ENCODE measurements at regions not wholly inside any gene's neighbourhood (a gene's known extent, or its start where the extent isn't known, plus 50 kb on each side); places are given as distances from the start of the nearest gene placed in this dataset.

GRCh38 chr16:79369796-79370195 is 230.7 kb downstream of the MAF start:
- Histone ChIP-seq H3K4ac (ENCODE audit: low read depth, low read length) (no peak overlapping the region), H4K8ac (ENCODE audit: low read depth in 2 of 2, low read length in 2 of 2) (no peak overlapping the region), H3K56ac (ENCODE audit: extremely low read depth, insufficient read depth, low read length) (no peak overlapping the region), H2BK15ac (ENCODE audit: low read depth, low read length) (no peak overlapping the region), H3K4me2 (ENCODE audit: low read depth, low read length) (no peak overlapping the region), H4K20me1 (ENCODE audit: insufficient read depth, low read length) (no peaks in the 10 kb centered on the region), H3K9me3 (ENCODE audit: control insufficient read depth, insufficient read depth, low read length) (peaks cover 22% of the 10 kb centered on the region), H3K27ac (ENCODE audit: insufficient read depth, low read length) (no peak overlapping the region), H3K18ac (ENCODE audit: low read depth, low read length) (no peak overlapping the region), H2AFZ (replicated peaks; ENCODE audit: low read length, poor library complexity) (no peak overlapping the region), H4K5ac (ENCODE audit: low read depth, low read length) (no peak overlapping the region), H3K9me1 (ENCODE audit: insufficient read depth, low read length) (no peaks in the 10 kb centered on the region), H2AK5ac (ENCODE audit: low read depth, low read length) (no peak overlapping the region), H3K36me3 (ENCODE audit: control insufficient read depth, insufficient read depth, low read length) (no peaks in the 10 kb centered on the region), H3K14ac (replicated peaks; ENCODE audit: low read depth, low read length) (no peak overlapping the region), H3K4me3 (ENCODE audit: insufficient read depth, low read depth, low read length) (no peak overlapping the region), H4K91ac (ENCODE audit: insufficient read depth, low read depth, low read length) (no peak overlapping the region), H3K9ac (ENCODE audit: low read depth, low read length) (no peak overlapping the region), H3K23ac (ENCODE audit: low read depth, low read length) (no peak overlapping the region), H2BK5ac (ENCODE audit: low read depth, low read length, poor library complexity, severe bottlenecking) (no peak overlapping the region), H2BK20ac (ENCODE audit: low read depth, low read length) (no peak overlapping the region), H3K79me1 (ENCODE audit: low read depth in 1 of 2, low read length in 2 of 2) (no peaks in the 10 kb centered on the region), H3K27me3 (ENCODE audit: control insufficient read depth, insufficient read depth, low read length) (no peaks in the 10 kb centered on the region), H2AK9ac (replicated peaks; ENCODE audit: low read depth, low read length, poor library complexity) (no peak overlapping the region), H2BK120ac (ENCODE audit: low read depth, low read length) (no peak overlapping the region), H3K4me1 (ENCODE audit: control insufficient read depth, insufficient read depth, low read length) (no peaks in the 10 kb centered on the region)
- ChIA-PET CTCF (no interaction called here), POLR2A (ENCODE audit: unreplicated experiment) (no interaction called here)
- ATAC-seq (ENCODE audit: low read depth) (no peak), DNase-seq (no peak)
- intact Hi-C loops (cut with micrococcal nuclease) (no loop called here), in situ Hi-C loops (cut with MboI; ENCODE audit: low sequenced_read_pairs) (no loop called here), dilution Hi-C loops (cut with HindIII; ENCODE audit: low sequenced_read_pairs, unreplicated experiment) (no loop called here)
- TF ChIP-seq MAZ (IDR thresholded peaks at IDR 0.05; ENCODE audit: borderline replicate concordance, low read depth, low read length) (no peak), POLR2A (IDR thresholded peaks at IDR 0.05; ENCODE audit: low read depth, low read length) (no peak), MAFK (IDR thresholded peaks at IDR 0.05; ENCODE audit: low read depth, low read length) (no peak), MXI1 (IDR thresholded peaks at IDR 0.05; ENCODE audit: borderline replicate concordance, low read depth, low read length) (no peak)
- TF ChIP-seq, protein P1, sequence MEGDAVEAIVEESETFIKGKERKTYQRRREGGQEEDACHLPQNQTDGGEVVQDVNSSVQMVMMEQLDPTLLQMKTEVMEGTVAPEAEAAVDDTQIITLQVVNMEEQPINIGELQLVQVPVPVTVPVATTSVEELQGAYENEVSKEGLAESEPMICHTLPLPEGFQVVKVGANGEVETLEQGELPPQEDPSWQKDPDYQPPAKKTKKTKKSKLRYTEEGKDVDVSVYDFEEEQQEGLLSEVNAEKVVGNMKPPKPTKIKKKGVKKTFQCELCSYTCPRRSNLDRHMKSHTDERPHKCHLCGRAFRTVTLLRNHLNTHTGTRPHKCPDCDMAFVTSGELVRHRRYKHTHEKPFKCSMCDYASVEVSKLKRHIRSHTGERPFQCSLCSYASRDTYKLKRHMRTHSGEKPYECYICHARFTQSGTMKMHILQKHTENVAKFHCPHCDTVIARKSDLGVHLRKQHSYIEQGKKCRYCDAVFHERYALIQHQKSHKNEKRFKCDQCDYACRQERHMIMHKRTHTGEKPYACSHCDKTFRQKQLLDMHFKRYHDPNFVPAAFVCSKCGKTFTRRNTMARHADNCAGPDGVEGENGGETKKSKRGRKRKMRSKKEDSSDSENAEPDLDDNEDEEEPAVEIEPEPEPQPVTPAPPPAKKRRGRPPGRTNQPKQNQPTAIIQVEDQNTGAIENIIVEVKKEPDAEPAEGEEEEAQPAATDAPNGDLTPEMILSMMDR (conservative IDR thresholded peaks at IDR 0.05; ENCODE audit: low read depth, low read length): no peak
- no TSS peak for BruUV-seq (replicated peaks)
- WGBS, 2 experiments (ENCODE audit: extremely low coverage in 2 of 2, insufficient read length in 1 of 2): no CpG with 5 or more reads among the region's 3 CpGs
